GM12878 (cell line): ENCODE measurements at regions not wholly inside any gene's neighbourhood (a gene's known extent, or its start where the extent isn't known, plus 50 kb on each side); places are given as distances from the start of the nearest gene placed in this dataset.

Experiments used
- ATAC-seq: fragments of 200-7000 bp; cut with Tn5 transposase; 3 replicates; pipeline ENCODE4 v1.9.1; 2020; ENCODE audit warnings: mild to moderate bottlenecking, moderate library complexity
- BruUV-seq: library from RNA; stranded (reverse); fragments of 400-500 nt; replicated peaks from 2 replicates; lab custom pipeline; 2021; lab: Mats Ljungman, UMichigan
- CTCF ChIA-PET: fragments of 300-600 bp; sonication (Branson Sonifier 250); formaldehyde crosslinking; extraction: SDS; loops from one replicate; lab custom pipeline; 2021; ENCODE audit warnings: inconsistent platforms; lab: Yijun Ruan, JAX
- POLR2A ChIA-PET: fragments of 350-600 bp; formaldehyde crosslinking; extraction: SDS; loops from one replicate; lab custom pipeline; 2021; ENCODE audit warnings: inconsistent platforms; lab: Charles Lee
- RAD21 ChIA-PET: fragments of 300-600 bp; sonication (Branson Sonifier 250); formaldehyde crosslinking; loops from one replicate; lab custom pipeline; 2023; ENCODE audit warnings: antibody characterized with exemption; ENCODE audit not compliant: unreplicated experiment; lab: Charles Lee
- SMC1A ChIA-PET: fragments of 300-600 bp; sonication (Branson Sonifier 250); formaldehyde crosslinking; loops from one replicate; lab custom pipeline; 2023; ENCODE audit not compliant: unreplicated experiment, uncharacterized antibody; lab: Charles Lee
- DNase-seq: peaks from one replicate; pipeline ENCODE4 v3.0.0-alpha.2; 2011; ENCODE audit warnings: low read depth, low spot score
- FAIRE-seq: peaks from 3 replicates; lab custom pipeline; 2011; peaks lifted over from hg19 to GRCh38; lab: Jason Lieb, UNC
- H2AFZ ChIP-seq: 2 replicates; pipeline ENCODE4 v1.6.0; 2011; ENCODE audit warnings: low read depth, low read length, control low read depth; ENCODE audit not compliant: control insufficient read depth
- H3K27ac ChIP-seq: 2 replicates; pipeline ENCODE4 v1.5.1; 2011; ENCODE audit warnings: control low read depth; ENCODE audit not compliant: control insufficient read depth, insufficient read depth
- H3K27me3 ChIP-seq, 2 experiments: replicated peaks in 1 of 2; 2 replicates each; pipeline versions ENCODE4 v1.6.0 to v1.6.1; 2011; ENCODE audit warnings: low read length in 1 of 2; ENCODE audit not compliant: control insufficient read depth in 2 of 2, insufficient read depth in 2 of 2
- H3K36me3 ChIP-seq, 2 experiments: 2 replicates each; pipeline ENCODE4 v1.5.1; 2011; ENCODE audit warnings: low read length in 1 of 2; ENCODE audit not compliant: control insufficient read depth in 2 of 2, insufficient read depth in 2 of 2
- H3K4me1 ChIP-seq: 2 replicates; pipeline ENCODE4 v1.6.1; 2011; ENCODE audit warnings: mild to moderate bottlenecking, low read length, moderate library complexity, mixed read lengths; ENCODE audit not compliant: control insufficient read depth, insufficient read depth
- H3K4me2 ChIP-seq: 2 replicates; pipeline ENCODE4 v1.6.0; 2011; ENCODE audit warnings: control low read depth; ENCODE audit not compliant: control insufficient read depth, insufficient read depth
- H3K4me3 ChIP-seq: fragments of 200-600 bp; sonication (generic); 2 replicates; pipeline ENCODE4 v1.5.1; 2016
- H3K79me2 ChIP-seq: 2 replicates; pipeline ENCODE4 v1.6.0; 2011; ENCODE audit warnings: low read length; ENCODE audit not compliant: control insufficient read depth, insufficient read depth
- H3K9ac ChIP-seq: 2 replicates; pipeline ENCODE4 v1.8.0; 2011; ENCODE audit warnings: low read length, control low read depth, mixed read lengths; ENCODE audit not compliant: control insufficient read depth, insufficient read depth
- H3K9me3 ChIP-seq: replicated peaks from 3 replicates; pipeline ENCODE4 v1.5.1; 2011; ENCODE audit warnings: mild to moderate bottlenecking, low read length; ENCODE audit not compliant: control insufficient read depth, insufficient read depth
- H4K20me1 ChIP-seq: 2 replicates; pipeline ENCODE4 v1.6.0; 2011; ENCODE audit not compliant: control insufficient read depth, insufficient read depth
- BHLHE40 ChIP-seq, 2 experiments: fragments of 450-650 bp in 1 of 2; IDR thresholded peaks; 2 replicates each; pipeline ENCODE4 v1.6.1; 2011 to 2017; ENCODE audit warnings: low read depth in 2 of 2, borderline replicate concordance in 1 of 2, improper control_type of control experiment in 1 of 2, low read length in 1 of 2, mild to moderate bottlenecking in 1 of 2
- BMI1 ChIP-seq: fragments of 450-650 bp; IDR thresholded peaks from 2 replicates; pipeline ENCODE4 v1.6.1; 2016; ENCODE audit warnings: mild to moderate bottlenecking, moderate library complexity, borderline replicate concordance
- BRCA1 ChIP-seq: IDR thresholded peaks from 2 replicates; pipeline ENCODE4 v1.6.1; 2011; ENCODE audit warnings: low read depth, low read length, improper control_type of control experiment
- CBX3 ChIP-seq: fragments of 200-600 bp; sonication (generic); IDR thresholded peaks from 2 replicates; pipeline ENCODE4 v1.6.1; 2016; ENCODE audit warnings: low read depth, borderline replicate concordance
- CHD4 ChIP-seq: fragments of 200-600 bp; sonication (generic); IDR thresholded peaks from 2 replicates; pipeline ENCODE4 v1.6.1; 2016; ENCODE audit warnings: mild to moderate bottlenecking
- ELK1 ChIP-seq: IDR thresholded peaks from 2 replicates; pipeline ENCODE4 v1.6.1; 2012; ENCODE audit warnings: low read depth, low read length, improper control_type of control experiment
- MEF2B ChIP-seq: fragments of 450-650 bp; IDR thresholded peaks from 2 replicates; pipeline ENCODE4 v1.6.1; 2018; ENCODE audit warnings: mild to moderate bottlenecking, moderate library complexity; ENCODE audit not compliant: partially characterized antibody, poor library complexity, severe bottlenecking
- POLR2A ChIP-seq: IDR thresholded peaks from 2 replicates; pipeline ENCODE4 v1.6.1; 2011; ENCODE audit warnings: low read depth, mild to moderate bottlenecking, low read length
- RB1 ChIP-seq: fragments of 450-650 bp; formaldehyde crosslinking; IDR thresholded peaks from 2 replicates; pipeline ENCODE4 v1.6.1; 2017; ENCODE audit warnings: mild to moderate bottlenecking, borderline replicate concordance
- SUZ12 ChIP-seq: fragments of 200-600 bp; sonication (generic); IDR thresholded peaks from one replicate; pipeline ENCODE4 v1.6.1; 2018; ENCODE audit warnings: antibody characterized with exemption, mild to moderate bottlenecking; ENCODE audit not compliant: unreplicated experiment
- TARDBP ChIP-seq: IDR thresholded peaks from 2 replicates; pipeline ENCODE4 v1.6.1; 2016; ENCODE audit warnings: borderline replicate concordance
- TCF7 ChIP-seq: IDR thresholded peaks from 2 replicates; pipeline ENCODE4 v1.6.1; 2014; ENCODE audit warnings: antibody characterized with exemption, borderline replicate concordance
- YBX1 ChIP-seq: fragments of 450-650 bp; IDR thresholded peaks from 2 replicates; pipeline ENCODE4 v1.6.1; 2016; ENCODE audit warnings: antibody characterized with exemption
- ZBED1 ChIP-seq: IDR thresholded peaks from 2 replicates; pipeline ENCODE4 v1.6.1; 2016; ENCODE audit warnings: borderline replicate concordance
- WGBS: methylation state at CpG from one replicate; pipeline ENCODE4 v1.1.6; 2016; ENCODE audit warnings: low lambda C conversion rate; ENCODE audit not compliant: insufficient replicate concordance, insufficient coverage; ENCODE audit errors: missing lambda C conversion rate; 5-methylcytosine and 5-hydroxymethylcytosine counted together
- in situ Hi-C: fragments of 300-500 bp; cut with MboI; formaldehyde crosslinking; loops from 9 replicates; pipeline ENCODE4 v1.14.3; 2018; ENCODE audit warnings: mixed read lengths
- intact Hi-C: fragments of 100-400 bp; cut with micrococcal nuclease; formaldehyde crosslinking; loops from one replicate; pipeline ENCODE4 v1.14.2; 2022; ENCODE audit not compliant: unreplicated experiment
- TF ChIP-seq, protein P1 (sequence below): fragments of 450-650 bp; IDR thresholded peaks from 2 replicates; pipeline ENCODE4 v1.6.1; 2016; ENCODE audit warnings: mild to moderate bottlenecking
- TF ChIP-seq, protein P2 (sequence below): fragments of 450-650 bp; IDR thresholded peaks from 2 replicates; pipeline ENCODE4 v1.6.1; 2017; ENCODE audit warnings: mild to moderate bottlenecking, moderate library complexity
- TF ChIP-seq, protein P3 (sequence below): IDR thresholded peaks from 2 replicates; pipeline ENCODE4 v1.6.1; 2012; ENCODE audit warnings: low read depth, low read length, improper control_type of control experiment

DNA sequence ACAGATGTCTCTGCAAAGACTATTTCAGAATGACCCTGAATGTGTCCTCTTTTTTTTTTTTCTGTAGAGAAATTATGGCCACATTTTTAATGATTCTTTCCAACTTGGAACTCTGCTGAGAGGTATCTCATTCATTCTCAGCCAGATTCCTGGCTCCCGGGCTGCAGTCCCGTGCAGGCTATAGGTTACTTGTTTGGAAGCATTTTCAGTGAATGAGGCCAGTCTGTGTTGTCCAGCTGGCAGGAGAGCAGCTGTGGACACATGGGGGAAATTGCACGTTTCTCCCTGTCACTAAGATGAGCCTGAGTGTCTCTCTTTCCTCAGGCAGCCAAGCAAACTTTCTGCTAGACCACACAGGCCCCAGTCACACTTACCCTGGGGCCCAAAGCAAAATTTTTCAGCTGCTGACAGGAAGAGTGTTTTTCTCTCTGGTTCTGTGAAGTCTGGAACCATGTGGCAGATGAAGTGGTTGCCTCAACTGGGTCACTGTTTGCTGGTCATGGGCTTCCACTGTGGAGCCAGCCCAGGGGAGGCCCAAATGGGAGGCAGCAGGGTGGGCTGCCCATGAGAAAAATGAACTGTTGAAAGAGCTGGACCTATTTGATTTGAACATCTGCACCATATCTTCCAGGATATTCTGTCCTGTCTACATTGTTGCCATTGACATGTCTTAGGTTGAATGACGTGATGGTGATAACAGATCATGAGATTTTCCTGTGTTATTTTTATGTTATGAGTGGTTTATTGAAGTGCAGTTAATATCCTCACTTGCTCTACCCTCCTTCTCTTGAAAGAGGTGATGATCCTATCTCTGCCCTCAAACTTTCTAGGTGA is 431.2 kb downstream of the LPIN1 start:
- ATAC-seq (peak; percentile 77), DNase-seq (no peak), FAIRE-seq (no peak)
- no peak overlapping the region for H3K27ac ChIP-seq
- in situ Hi-C loops: no loop called here
- ChIA-PET SMC1A (interaction anchor here (0.9 to 3.8 kb wide), 9 partner anchors 10 to 312 kb away, joined by 3 to 13 read pairs (median 3); no protein-coding TSS in a partner anchor), POLR2A (interaction anchor here (0.6 kb wide), 1 partner anchor 91 kb away, joined by 3 read pairs; no protein-coding TSS in a partner anchor), RAD21 (interaction anchor here (1.0 to 1.6 kb wide), 4 partner anchors 61 to 314 kb away, joined by 3 to 4 read pairs (median 3); no protein-coding TSS in a partner anchor), CTCF (interaction anchor here (1.3 to 1.7 kb wide), 2 partner anchors 10 to 539 kb away, joined by 3 to 4 read pairs; partner anchors contain the start of gene TRIB2)
- no peaks in the 10 kb centered on the region for H3K27me3 ChIP-seq
- no peaks in the 10 kb centered on the region; a peak in 1 of 4 replicates for H3K36me3 ChIP-seq
- H4K20me1 ChIP-seq: no peaks in the 10 kb centered on the region
- H3K9ac ChIP-seq: no peak overlapping the region
- BruUV-seq: no TSS peak
- no peak overlapping the region for H2AFZ ChIP-seq
- no peak overlapping the region for H3K4me3 ChIP-seq
- H3K9me3 ChIP-seq: no peaks in the 10 kb centered on the region
- intact Hi-C loops: loop anchor here (5.0 to 10.0 kb wide), 5 partner anchors 105 to 540 kb away; partner anchors contain the start of gene TRIB2
- H3K4me2 ChIP-seq: peak overlapping the region; percentile 56
- 29% methylated on average over 4 of the region's 4 CpGs for WGBS
- no peaks in the 10 kb centered on the region for H3K79me2 ChIP-seq
- peaks cover 10% of the 10 kb centered on the region for H3K4me1 ChIP-seq
- TF ChIP-seq, protein P1, sequence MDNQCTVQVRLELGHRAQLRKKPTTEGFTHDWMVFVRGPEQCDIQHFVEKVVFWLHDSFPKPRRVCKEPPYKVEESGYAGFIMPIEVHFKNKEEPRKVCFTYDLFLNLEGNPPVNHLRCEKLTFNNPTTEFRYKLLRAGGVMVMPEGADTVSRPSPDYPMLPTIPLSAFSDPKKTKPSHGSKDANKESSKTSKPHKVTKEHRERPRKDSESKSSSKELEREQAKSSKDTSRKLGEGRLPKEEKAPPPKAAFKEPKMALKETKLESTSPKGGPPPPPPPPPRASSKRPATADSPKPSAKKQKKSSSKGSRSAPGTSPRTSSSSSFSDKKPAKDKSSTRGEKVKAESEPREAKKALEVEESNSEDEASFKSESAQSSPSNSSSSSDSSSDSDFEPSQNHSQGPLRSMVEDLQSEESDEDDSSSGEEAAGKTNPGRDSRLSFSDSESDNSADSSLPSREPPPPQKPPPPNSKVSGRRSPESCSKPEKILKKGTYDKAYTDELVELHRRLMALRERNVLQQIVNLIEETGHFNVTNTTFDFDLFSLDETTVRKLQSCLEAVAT: no peak
- no peak for TF ChIP-seq TCF7
- no peak for TF ChIP-seq CHD4
- TF ChIP-seq TARDBP: no peak
- no peak for TF ChIP-seq BRCA1
- no peak for TF ChIP-seq BMI1
- TF ChIP-seq ELK1: no peak
- TF ChIP-seq, protein P2, sequence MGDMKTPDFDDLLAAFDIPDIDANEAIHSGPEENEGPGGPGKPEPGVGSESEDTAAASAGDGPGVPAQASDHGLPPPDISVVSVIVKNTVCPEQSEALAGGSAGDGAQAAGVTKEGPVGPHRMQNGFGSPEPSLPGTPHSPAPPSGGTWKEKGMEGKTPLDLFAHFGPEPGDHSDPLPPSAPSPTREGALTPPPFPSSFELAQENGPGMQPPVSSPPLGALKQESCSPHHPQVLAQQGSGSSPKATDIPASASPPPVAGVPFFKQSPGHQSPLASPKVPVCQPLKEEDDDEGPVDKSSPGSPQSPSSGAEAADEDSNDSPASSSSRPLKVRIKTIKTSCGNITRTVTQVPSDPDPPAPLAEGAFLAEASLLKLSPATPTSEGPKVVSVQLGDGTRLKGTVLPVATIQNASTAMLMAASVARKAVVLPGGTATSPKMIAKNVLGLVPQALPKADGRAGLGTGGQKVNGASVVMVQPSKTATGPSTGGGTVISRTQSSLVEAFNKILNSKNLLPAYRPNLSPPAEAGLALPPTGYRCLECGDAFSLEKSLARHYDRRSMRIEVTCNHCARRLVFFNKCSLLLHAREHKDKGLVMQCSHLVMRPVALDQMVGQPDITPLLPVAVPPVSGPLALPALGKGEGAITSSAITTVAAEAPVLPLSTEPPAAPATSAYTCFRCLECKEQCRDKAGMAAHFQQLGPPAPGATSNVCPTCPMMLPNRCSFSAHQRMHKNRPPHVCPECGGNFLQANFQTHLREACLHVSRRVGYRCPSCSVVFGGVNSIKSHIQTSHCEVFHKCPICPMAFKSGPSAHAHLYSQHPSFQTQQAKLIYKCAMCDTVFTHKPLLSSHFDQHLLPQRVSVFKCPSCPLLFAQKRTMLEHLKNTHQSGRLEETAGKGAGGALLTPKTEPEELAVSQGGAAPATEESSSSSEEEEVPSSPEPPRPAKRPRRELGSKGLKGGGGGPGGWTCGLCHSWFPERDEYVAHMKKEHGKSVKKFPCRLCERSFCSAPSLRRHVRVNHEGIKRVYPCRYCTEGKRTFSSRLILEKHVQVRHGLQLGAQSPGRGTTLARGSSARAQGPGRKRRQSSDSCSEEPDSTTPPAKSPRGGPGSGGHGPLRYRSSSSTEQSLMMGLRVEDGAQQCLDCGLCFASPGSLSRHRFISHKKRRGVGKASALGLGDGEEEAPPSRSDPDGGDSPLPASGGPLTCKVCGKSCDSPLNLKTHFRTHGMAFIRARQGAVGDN: peak; percentile 72; the same call in 1 of the 2 replicates
- no peak for TF ChIP-seq CBX3
- TF ChIP-seq MEF2B: peak; percentile 77
- peak; percentile 8 to 49; a peak in 2 of 4 replicates for TF ChIP-seq BHLHE40 (IDR thresholded peaks at IDR 0.05; ENCODE audit: borderline replicate concordance in 1 of 2, low read depth in 2 of 2, low read length in 1 of 2)
- no peak for TF ChIP-seq POLR2A
- no peak for TF ChIP-seq ZBED1
- no peak for TF ChIP-seq SUZ12
- no peak for TF ChIP-seq RB1
- TF ChIP-seq, protein P3, sequence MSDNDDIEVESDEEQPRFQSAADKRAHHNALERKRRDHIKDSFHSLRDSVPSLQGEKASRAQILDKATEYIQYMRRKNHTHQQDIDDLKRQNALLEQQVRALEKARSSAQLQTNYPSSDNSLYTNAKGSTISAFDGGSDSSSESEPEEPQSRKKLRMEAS: no peak
- no peak for TF ChIP-seq YBX1
